RWPE1 (cell line): ENCODE measurements at regions not wholly inside any gene's neighbourhood (a gene's known extent, or its start where the extent isn't known, plus 50 kb on each side); places are given as distances from the start of the nearest gene placed in this dataset.
"Not testable (repeated sequence)": the region's sequence is repeated elsewhere in the genome, so short reads cannot be mapped to it uniquely, and the experiment has no call there.

Source experiments
- CTCF ChIA-PET: fragments of 350-600 bp; sonication (Branson Sonifier 250); formaldehyde crosslinking; extraction: SDS; loops from one replicate; lab custom pipeline; 2021; lab: Yijun Ruan, JAX
- POLR2A ChIA-PET: fragments of 400-600 bp; formaldehyde crosslinking; extraction: SDS; loops from one replicate; lab custom pipeline; 2020; ENCODE audit warnings: antibody characterized with exemption; ENCODE audit not compliant: low non-redundant PET; lab: Yijun Ruan, JAX
- DNase-seq: peaks from one replicate; pipeline ENCODE4 v3.0.0; 2012; ENCODE audit warnings: low spot score
- H3K27ac ChIP-seq: fragments of 450-650 bp; 2 replicates; pipeline ENCODE4 v1.5.1; 2017
- CTCF ChIP-seq: fragments of 450-650 bp; conservative IDR thresholded peaks from 2 replicates; pipeline ENCODE4 v1.5.1; 2017; ENCODE audit warnings: low read depth, mild to moderate bottlenecking

GRCh38 chr3:185995352-185995751, 57.5 kb upstream of the TRA2B start:
- POLR2A ChIA-PET = no interaction called here
- CTCF ChIA-PET = interaction anchor here (0.6 to 1.3 kb wide), 4 partner anchors 12 to 622 kb away, joined by 3 to 6 read pairs (median 4); no protein-coding TSS in a partner anchor
- no peak overlapping the region for H3K27ac ChIP-seq
- DNase-seq = peak; percentile 40
- TF ChIP-seq CTCF = no peak

GRCh38 chr3:185992831-185993374, 55.1 kb upstream of the TRA2B start:
- POLR2A ChIA-PET = no interaction called here
- CTCF ChIA-PET = interaction anchor here (0.6 to 0.7 kb wide), 2 partner anchors 32 to 249 kb away, joined by 4 to 5 read pairs; no protein-coding TSS in a partner anchor
- DNase-seq = no peak

GRCh38 chr3:185990995-185991394, 53.2 kb upstream of the TRA2B start:
- POLR2A ChIA-PET, CTCF ChIA-PET, DNase-seq, H3K27ac ChIP-seq: not testable (repeated sequence)

More at GRCh38 chr3:185992831-185993374, 55.1 kb upstream of the TRA2B start:
- no peak for TF ChIP-seq CTCF
- H3K27ac ChIP-seq = no peak overlapping the region

GRCh38 chr3:185989511-185989910, 51.7 kb upstream of the TRA2B start:
- ChIA-PET POLR2A (no interaction called here), CTCF (interaction anchor here (0.5 to 0.6 kb wide), 2 partner anchors 11 to 208 kb away, joined by 4 to 5 read pairs; no protein-coding TSS in a partner anchor)
- no peak for DNase-seq
- TF ChIP-seq CTCF = no peak
- no peak overlapping the region for H3K27ac ChIP-seq

GRCh38 chr3:185988816-185989175, 51.0 kb upstream of the TRA2B start:
- CTCF ChIA-PET = interaction anchor here (0.6 kb wide), 1 partner anchor 209 kb away, joined by 5 read pairs; no protein-coding TSS in a partner anchor
- POLR2A ChIA-PET = no interaction called here
- no peak for DNase-seq
- TF ChIP-seq CTCF = no peak
- no peak overlapping the region for H3K27ac ChIP-seq

GRCh38 chr3:185988080-185988815, 50.4 kb upstream of the TRA2B start:
- no peak for TF ChIP-seq CTCF
- no peak overlapping the region for H3K27ac ChIP-seq
- ChIA-PET CTCF (interaction anchor here (0.6 kb wide), 1 partner anchor 1151 kb away, joined by 3 read pairs; the partner anchor contains the start of gene RPL39L), POLR2A (no interaction called here)
- no peak for DNase-seq
